ENCODE measurements at regions not wholly inside any gene's neighbourhood (a gene's known extent, or its start where the extent isn't known, plus 50 kb on each side); places are given as distances from the start of the nearest gene placed in this dataset.
A peak's percentile ranks its signal among the peaks of the same experiment; 100 is the strongest.
"Not testable (repeated sequence)": the region's sequence is repeated elsewhere in the genome, so short reads cannot be mapped to it uniquely, and the experiment has no call there.

DNA sequence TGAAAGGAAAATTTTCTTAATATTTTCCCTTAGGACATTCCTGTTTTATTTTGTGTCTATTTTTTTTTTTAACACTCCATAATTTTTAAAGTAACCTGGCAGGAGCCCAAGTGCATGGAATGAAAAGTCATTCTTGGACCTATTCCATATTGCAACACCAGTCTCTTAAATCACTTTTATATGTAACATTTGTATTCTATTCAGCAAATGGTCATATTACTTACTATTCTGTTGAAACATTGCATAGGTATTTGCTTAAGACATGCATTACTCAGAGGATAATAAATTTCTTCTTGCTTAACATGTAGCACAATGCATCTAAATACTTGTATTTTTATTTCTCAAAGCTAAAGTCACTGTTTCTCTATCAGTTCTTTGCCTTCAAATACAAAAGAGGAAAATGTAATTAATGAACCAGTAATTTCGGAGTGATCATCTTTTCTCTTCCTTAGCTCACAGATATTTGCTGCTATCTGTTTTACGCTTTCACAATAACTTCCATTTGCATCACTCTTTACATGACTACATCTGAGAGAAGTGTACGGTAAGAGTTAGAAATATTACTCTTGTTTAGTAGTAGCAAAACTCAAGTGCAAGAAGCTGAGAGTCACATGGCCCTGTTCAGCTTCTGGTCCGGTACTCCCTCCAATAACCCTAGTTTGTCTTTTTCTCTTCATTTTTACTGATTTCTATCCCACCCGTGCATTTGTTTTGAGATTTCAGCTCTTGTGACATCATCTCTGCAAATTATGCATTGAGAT, 394.8 kb downstream of the USP25 start:
- peak overlapping the region; percentile 29 for H3K4me3 ChIP-seq (ENCODE audit: low read length)

GRCh38 chr21:16125274-16125673, 395.5 kb downstream of the USP25 start:
- H3K4me3 ChIP-seq (ENCODE audit: low read length), result peak overlapping the region; percentile 29; the same call in 1 of the 2 replicates
- TF ChIP-seq CTCF (conservative IDR thresholded peaks at IDR 0.05; ENCODE audit: low read length), result no peak
- DNase-seq (ENCODE audit: low read depth), result peak; percentile 67

More for the DNA sequence above, 394.8 kb downstream of the USP25 start:
- DNase-seq (ENCODE audit: low read depth), result peak; percentile 90
- no peak for TF ChIP-seq CTCF (conservative IDR thresholded peaks at IDR 0.05; ENCODE audit: low read length)

DNA sequence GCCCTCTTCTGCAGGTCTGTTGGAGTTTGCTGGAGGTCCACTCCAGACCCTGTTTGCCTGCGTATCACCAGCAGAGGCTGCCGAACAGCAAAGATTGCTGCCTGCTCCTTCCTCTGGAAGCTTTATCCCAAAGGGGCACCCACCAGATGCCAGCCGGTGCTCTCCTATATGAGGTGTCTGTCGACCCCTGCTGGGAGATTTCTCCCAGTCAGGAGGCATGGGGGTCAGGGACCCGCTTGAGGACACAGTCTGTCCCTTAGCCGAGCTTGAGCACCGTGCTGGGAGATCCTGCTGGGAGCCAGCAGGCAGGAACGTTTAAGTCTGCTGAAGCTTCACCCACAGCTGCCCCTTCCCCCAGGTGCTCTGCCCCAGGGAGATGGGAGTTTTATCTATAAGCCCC, 402.7 kb downstream of the USP25 start:
- not testable (repeated sequence) for DNase-seq (ENCODE audit: low read depth); H3K4me3 ChIP-seq (ENCODE audit: low read length)

DNA sequence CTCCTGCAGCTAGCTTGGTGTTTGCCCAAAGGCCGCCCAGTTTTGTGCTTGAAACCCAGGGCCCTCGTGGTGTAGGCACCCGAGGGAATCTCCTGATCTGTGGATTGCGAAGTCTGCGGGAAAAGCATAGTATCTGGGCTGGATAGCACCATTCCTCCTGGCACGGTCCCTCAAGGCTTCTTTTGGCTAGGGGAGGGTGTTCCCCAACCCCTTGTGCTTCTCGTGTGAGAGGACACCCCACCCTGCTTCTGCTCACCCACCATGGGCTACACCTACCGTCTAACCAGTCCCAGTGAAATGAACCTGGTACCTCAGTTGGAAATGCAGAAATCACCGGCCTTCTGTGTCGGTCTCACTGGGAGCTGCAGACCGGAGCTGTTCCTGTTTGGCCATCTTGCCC, 403.5 kb downstream of the USP25 start:
- no peak for DNase-seq (ENCODE audit: low read depth)
- no peak overlapping the region for H3K4me3 ChIP-seq (ENCODE audit: low read length)
- TF ChIP-seq CTCF (conservative IDR thresholded peaks at IDR 0.05; ENCODE audit: low read length), result no peak

DNA sequence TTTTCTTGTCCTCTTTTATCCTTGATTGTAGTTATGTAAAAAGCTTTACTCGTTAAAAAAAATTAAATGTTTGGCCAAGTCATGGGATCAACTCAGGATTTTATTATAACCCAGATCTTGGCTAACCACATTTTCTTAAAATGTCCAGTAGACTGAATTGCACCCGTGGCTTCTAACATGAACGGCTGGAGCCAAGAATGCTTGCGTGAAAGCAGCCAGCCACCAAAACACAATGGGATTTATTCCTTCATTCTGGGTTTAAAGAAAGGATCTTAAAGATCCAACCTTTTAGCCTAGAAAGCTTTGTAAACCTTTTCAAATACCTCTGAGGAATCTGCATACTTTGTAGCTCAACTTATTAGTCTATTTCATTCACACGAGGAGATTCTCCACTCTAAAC, 404.4 kb downstream of the USP25 start:
- no peak overlapping the region for H3K4me3 ChIP-seq (ENCODE audit: low read length)
- DNase-seq (ENCODE audit: low read depth), result peak; percentile 14
- TF ChIP-seq CTCF (conservative IDR thresholded peaks at IDR 0.05; ENCODE audit: low read length), result no peak

DNA sequence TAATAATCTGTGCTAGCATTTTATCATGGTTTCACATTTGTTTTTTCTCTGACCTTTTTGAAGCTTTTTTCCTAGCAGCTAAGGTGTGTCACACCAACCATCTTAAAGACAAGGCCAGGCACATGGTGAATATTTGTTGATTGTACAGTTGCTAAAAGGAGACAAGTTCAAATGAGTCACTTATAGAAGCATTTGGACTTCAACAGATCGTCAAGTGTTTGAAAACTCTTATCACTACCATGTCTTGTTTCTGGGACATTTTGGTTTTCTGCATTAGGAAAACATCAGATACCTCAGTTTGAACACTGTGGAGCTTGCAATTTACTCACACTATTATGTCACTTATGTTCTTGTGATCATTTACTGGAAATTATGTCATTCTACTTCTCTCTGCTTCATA, 407.3 kb downstream of the USP25 start:
- H3K4me3 ChIP-seq (ENCODE audit: low read length), result no peak overlapping the region
- no peak for TF ChIP-seq CTCF (conservative IDR thresholded peaks at IDR 0.05; ENCODE audit: low read length)
- DNase-seq (ENCODE audit: low read depth), result no peak

DNA sequence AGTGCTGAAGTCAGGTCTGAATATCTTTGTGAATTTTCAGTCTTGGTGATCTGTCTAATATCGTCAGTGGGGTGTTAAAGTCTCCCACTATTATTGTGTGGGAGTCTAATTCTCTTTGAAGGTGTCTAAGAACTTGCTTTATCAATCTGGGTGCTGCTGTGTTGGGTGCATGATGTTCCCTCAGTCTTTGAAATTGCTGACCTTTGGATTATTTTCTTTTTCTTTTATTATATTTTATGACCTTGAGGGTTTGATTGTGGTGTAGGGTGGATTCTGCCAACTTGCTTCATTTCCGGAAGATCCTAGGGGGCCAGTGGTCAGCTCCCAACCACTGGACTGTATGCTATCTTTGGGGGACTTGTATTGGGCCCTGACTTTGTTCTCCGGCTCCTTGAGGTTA, 415.3 kb downstream of the USP25 start:
- H3K4me3 ChIP-seq (ENCODE audit: low read length), result no peak overlapping the region
- no peak for DNase-seq (ENCODE audit: low read depth)
- TF ChIP-seq CTCF (conservative IDR thresholded peaks at IDR 0.05; ENCODE audit: low read length), result no peak

Measured in AG10803 (cell line).